ENCODE measurements at regions not wholly inside any gene's neighbourhood (a gene's known extent, or its start where the extent isn't known, plus 50 kb on each side); places are given as distances from the start of the nearest gene placed in this dataset.

DNA sequence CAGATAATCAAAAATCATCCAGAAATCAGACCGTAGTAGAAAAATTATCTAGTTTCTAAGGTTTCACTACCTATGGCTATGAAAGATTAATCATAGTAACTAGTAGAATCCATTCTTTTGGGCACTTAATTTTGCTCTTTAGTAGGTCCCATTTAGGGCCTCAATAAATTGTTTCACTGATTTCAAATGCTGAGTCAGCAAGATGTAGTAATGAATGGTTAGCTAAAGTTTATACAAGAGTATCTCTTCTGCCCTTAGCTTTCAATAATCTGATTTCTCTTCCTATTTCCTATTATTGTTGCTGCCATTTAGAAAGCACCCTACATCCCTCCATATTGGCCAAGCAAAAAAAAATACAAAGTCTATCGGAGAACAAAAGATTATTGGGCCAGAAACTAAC lies 283.2 kb upstream of the PCDH10 start:
- no peak for DNase-seq (ENCODE audit: low read depth)
- TF ChIP-seq CTCF (IDR thresholded peaks at IDR 0.05; ENCODE audit: insufficient read depth, low read depth, low read length, missing control alignments): no peak
- no peak overlapping the region for H3K4me3 ChIP-seq (ENCODE audit: low read depth, low read length)

DNA sequence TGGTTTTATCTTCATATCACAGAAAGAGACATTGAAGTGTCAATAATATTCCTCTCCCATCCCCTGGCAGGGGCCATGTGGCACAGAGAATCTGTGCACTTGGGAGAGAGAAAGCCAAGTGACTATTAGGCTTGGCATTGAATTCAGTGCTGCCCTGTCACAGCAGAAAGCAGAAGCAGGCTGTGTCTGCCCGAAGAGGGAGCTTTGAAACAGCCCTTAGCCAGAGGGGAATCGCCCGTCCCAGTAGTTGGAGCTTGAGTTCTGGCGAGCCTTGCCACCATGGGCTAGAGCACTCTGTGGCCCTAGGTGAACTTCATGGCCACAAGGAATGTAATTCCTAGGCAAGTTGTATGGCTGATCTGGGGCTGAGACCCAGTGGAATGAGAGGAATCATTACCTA lies 282.5 kb upstream of the PCDH10 start:
- no peak overlapping the region for H3K4me3 ChIP-seq (ENCODE audit: low read depth, low read length)
- TF ChIP-seq CTCF (IDR thresholded peaks at IDR 0.05; ENCODE audit: insufficient read depth, low read depth, low read length, missing control alignments): no peak
- no peak for DNase-seq (ENCODE audit: low read depth)

DNA sequence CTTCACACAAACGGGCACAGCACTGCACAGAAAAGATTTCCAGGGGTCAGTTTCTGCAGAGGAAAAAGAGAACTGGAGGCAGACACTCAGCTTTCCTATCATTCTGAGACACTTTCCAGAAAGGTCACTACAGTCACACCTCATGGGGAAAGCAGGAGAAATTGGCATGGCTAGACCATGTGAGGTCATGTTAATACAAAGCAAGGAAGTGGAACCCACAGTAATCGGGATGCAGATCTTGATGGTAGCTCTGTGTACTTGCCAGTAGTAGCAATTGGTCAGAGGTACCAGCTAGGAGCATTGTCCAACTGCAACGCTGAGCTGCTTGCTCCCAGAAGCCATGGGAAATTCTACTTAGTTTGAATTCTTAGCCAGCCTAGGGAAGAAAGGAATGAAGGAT lies 255.3 kb upstream of the PCDH10 start:
- no peak for TF ChIP-seq CTCF (IDR thresholded peaks at IDR 0.05; ENCODE audit: insufficient read depth, low read depth, low read length, missing control alignments)
- no peak overlapping the region for H3K4me3 ChIP-seq (ENCODE audit: low read depth, low read length)

GRCh38 chr4:132901224-132901623 lies 247.9 kb upstream of the PCDH10 start:
- no peak overlapping the region for H3K4me3 ChIP-seq (ENCODE audit: low read depth, low read length)
- TF ChIP-seq CTCF (IDR thresholded peaks at IDR 0.05; ENCODE audit: insufficient read depth, low read depth, low read length, missing control alignments): no peak
- no peak for DNase-seq (ENCODE audit: low read depth)

More for the DNA sequence above, 255.3 kb upstream of the PCDH10 start:
- no peak for DNase-seq (ENCODE audit: low read depth)

GRCh38 chr4:132910229-132910748 lies 238.8 kb upstream of the PCDH10 start:
- no peak for DNase-seq (ENCODE audit: low read depth)
- H3K4me3 ChIP-seq (ENCODE audit: low read depth, low read length): no peak overlapping the region
- no peak for TF ChIP-seq CTCF (IDR thresholded peaks at IDR 0.05; ENCODE audit: insufficient read depth, low read depth, low read length, missing control alignments)

DNA sequence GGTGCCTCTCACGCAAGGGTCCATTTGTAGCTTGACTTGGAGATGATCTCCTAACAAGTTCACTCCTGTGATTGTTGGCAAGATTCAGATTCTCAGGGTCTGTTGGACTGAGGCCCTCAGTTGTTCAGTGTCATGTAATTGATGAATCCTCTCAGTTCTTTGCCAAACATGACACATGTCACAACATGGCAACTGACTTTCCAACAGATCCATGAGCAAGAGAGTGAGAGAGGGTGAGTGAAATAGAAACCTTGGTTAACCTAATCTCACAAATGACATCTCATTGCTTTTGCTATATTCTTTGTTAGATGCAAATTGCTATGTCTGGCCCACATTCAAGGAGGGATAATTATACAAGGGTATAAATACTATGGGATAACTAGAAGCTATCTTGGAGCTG lies 231.0 kb upstream of the PCDH10 start:
- DNase-seq (ENCODE audit: low read depth): no peak
- no peak for TF ChIP-seq CTCF (IDR thresholded peaks at IDR 0.05; ENCODE audit: insufficient read depth, low read depth, low read length, missing control alignments)
- no peak overlapping the region for H3K4me3 ChIP-seq (ENCODE audit: low read depth, low read length)

GRCh38 chr4:132923516-132923915 lies 225.6 kb upstream of the PCDH10 start:
- no peak overlapping the region for H3K4me3 ChIP-seq (ENCODE audit: low read depth, low read length)
- DNase-seq (ENCODE audit: low read depth): no peak
- no peak for TF ChIP-seq CTCF (IDR thresholded peaks at IDR 0.05; ENCODE audit: insufficient read depth, low read depth, low read length, missing control alignments)

Data from GM12865 (cell line).